KMS-11 (cell line): ENCODE measurements at regions not wholly inside any gene's neighbourhood (a gene's known extent, or its start where the extent isn't known, plus 50 kb on each side); places are given as distances from the start of the nearest gene placed in this dataset.

Source experiments
- H2AFZ ChIP-seq: fragments of 200-600 bp; sonication (generic); 2 replicates; pipeline ENCODE4 v1.6.1; 2016; ENCODE audit warnings: antibody characterized with exemption, mixed run types, low read depth
- H3K27ac ChIP-seq: fragments of 200-600 bp; sonication (generic); 2 replicates; pipeline ENCODE4 v1.6.1; 2016; ENCODE audit warnings: mild to moderate bottlenecking, mixed run types
- H3K27me3 ChIP-seq: fragments of 200-600 bp; sonication (generic); 2 replicates; pipeline ENCODE4 v1.6.1; 2017; ENCODE audit warnings: mild to moderate bottlenecking, low read depth, mixed run types, moderate library complexity; ENCODE audit not compliant: insufficient read depth
- H3K36me3 ChIP-seq: fragments of 200-600 bp; sonication (generic); 2 replicates; pipeline ENCODE4 v1.6.1; 2017; ENCODE audit warnings: mild to moderate bottlenecking, mixed run types; ENCODE audit not compliant: insufficient read depth
- H3K4me1 ChIP-seq: fragments of 200-600 bp; sonication (generic); 2 replicates; pipeline ENCODE4 v1.6.1; 2016; ENCODE audit warnings: mild to moderate bottlenecking, low read depth, mixed run types; ENCODE audit not compliant: poor library complexity, severe bottlenecking
- H3K4me2 ChIP-seq: fragments of 200-600 bp; sonication (generic); 2 replicates; pipeline ENCODE4 v1.7.0; 2016; ENCODE audit warnings: mild to moderate bottlenecking, mixed run types
- H3K4me3 ChIP-seq: fragments of 200-600 bp; sonication (generic); IDR thresholded peaks from 2 replicates; pipeline ENCODE4 v1.6.1; 2017; ENCODE audit warnings: low read depth, low read length, mixed read lengths; ENCODE audit not compliant: insufficient read depth
- H3K79me2 ChIP-seq: fragments of 200-600 bp; sonication (generic); 2 replicates; pipeline ENCODE4 v1.6.1; 2016; ENCODE audit warnings: low read depth, mixed run types; ENCODE audit not compliant: insufficient read depth
- H3K9ac ChIP-seq: fragments of 200-600 bp; sonication (generic); 2 replicates; pipeline ENCODE4 v1.6.1; 2016; ENCODE audit warnings: mild to moderate bottlenecking, mixed run types
- H4K20me1 ChIP-seq: fragments of 200-600 bp; sonication (generic); 2 replicates; pipeline ENCODE4 v1.6.1; 2016; ENCODE audit warnings: mild to moderate bottlenecking, mixed run types; ENCODE audit not compliant: insufficient read depth
- TF ChIP-seq, protein P1 (sequence below): fragments of 200-600 bp; sonication (generic); conservative IDR thresholded peaks from 2 replicates; pipeline ENCODE4 v1.6.1; 2017; ENCODE audit warnings: low read depth, mild to moderate bottlenecking, antibody characterized with exemption, low read length, moderate library complexity, mixed read lengths

DNA sequence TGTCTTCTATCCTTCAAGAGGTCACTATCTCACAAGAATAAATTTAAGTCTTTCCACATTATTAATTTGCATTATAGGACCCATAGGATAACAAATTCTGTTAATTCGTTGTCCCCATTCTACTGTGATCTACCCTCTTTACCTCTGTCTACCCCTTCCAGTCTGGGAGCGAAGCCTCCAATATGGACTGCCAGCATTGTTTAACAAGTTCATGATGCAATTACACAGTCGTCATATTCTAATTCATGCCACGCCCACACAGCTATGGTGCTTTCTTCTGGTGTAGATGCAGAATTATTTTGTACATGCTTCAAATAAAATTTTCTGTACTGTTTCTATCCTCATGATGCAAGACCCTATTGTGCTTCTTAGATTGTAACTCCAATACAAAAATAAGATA is 178.3 kb upstream of the PALMD start:
- Histone ChIP-seq H3K4me1 (no peaks in the 10 kb centered on the region), H3K27ac (no peak overlapping the region), H2AFZ (no peak overlapping the region), H3K9ac (no peak overlapping the region), H4K20me1 (no peaks in the 10 kb centered on the region), H3K4me3 (no peak overlapping the region), H3K4me2 (no peak overlapping the region), H3K79me2 (no peaks in the 10 kb centered on the region), H3K27me3 (no peaks in the 10 kb centered on the region), H3K36me3 (no peaks in the 10 kb centered on the region)
- TF ChIP-seq, protein P1, sequence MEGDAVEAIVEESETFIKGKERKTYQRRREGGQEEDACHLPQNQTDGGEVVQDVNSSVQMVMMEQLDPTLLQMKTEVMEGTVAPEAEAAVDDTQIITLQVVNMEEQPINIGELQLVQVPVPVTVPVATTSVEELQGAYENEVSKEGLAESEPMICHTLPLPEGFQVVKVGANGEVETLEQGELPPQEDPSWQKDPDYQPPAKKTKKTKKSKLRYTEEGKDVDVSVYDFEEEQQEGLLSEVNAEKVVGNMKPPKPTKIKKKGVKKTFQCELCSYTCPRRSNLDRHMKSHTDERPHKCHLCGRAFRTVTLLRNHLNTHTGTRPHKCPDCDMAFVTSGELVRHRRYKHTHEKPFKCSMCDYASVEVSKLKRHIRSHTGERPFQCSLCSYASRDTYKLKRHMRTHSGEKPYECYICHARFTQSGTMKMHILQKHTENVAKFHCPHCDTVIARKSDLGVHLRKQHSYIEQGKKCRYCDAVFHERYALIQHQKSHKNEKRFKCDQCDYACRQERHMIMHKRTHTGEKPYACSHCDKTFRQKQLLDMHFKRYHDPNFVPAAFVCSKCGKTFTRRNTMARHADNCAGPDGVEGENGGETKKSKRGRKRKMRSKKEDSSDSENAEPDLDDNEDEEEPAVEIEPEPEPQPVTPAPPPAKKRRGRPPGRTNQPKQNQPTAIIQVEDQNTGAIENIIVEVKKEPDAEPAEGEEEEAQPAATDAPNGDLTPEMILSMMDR, result no peak

DNA sequence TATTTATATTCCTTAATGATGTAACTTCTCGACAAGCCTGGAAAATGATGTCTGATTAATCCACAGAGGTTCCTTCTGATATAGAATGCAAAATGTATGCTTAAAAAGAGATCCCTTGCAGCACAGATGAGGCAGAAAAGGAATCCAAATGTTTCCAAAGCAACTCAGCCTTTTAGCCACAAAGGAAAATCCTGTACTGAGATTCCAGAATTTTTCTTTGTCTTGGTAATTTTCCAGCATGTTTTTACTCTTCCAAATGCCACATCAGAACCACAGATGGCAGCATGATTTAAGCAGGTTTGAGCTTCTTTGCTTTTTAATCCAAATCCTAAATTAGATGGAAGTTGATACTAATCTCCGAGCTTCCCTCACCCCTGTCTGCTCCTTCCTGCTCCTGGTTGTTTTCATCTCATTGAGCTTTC is 176.4 kb upstream of the PALMD start:
- no peak overlapping the region for H2AFZ ChIP-seq
- H4K20me1 ChIP-seq, result no peaks in the 10 kb centered on the region
- H3K79me2 ChIP-seq, result no peaks in the 10 kb centered on the region
- no peaks in the 10 kb centered on the region for H3K36me3 ChIP-seq
- no peak overlapping the region for H3K9ac ChIP-seq
- TF ChIP-seq, protein P1, result no peak
- no peak overlapping the region for H3K4me2 ChIP-seq
- H3K27ac ChIP-seq, result no peak overlapping the region
- no peak overlapping the region for H3K4me3 ChIP-seq
- H3K27me3 ChIP-seq, result no peaks in the 10 kb centered on the region
- no peaks in the 10 kb centered on the region for H3K4me1 ChIP-seq

DNA sequence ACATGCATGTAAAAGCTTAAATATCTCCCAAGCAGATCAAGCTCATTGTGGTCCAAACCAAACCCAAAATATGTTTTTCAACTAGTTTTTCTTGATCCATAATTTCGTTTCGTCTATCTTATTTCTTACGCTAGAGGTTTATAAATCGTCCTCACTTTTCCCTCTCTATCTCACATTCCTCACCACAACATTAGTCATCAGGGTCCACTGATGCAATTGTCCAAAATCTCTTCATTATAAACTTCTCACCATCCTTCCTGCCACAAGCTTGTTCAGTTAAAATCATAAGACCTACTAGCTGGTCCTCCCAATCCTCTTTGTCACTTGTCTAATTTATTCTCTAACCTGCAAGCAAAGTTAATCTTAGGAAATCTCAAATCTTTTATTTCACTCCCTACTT is 173.0 kb upstream of the PALMD start:
- no peaks in the 10 kb centered on the region for H3K4me1 ChIP-seq
- H3K79me2 ChIP-seq, result no peaks in the 10 kb centered on the region
- TF ChIP-seq, protein P1, result no peak
- no peak overlapping the region for H3K4me2 ChIP-seq
- H3K4me3 ChIP-seq, result no peak overlapping the region
- no peak overlapping the region for H2AFZ ChIP-seq
- no peaks in the 10 kb centered on the region for H4K20me1 ChIP-seq
- no peak overlapping the region for H3K9ac ChIP-seq
- H3K27me3 ChIP-seq, result no peaks in the 10 kb centered on the region
- no peaks in the 10 kb centered on the region for H3K36me3 ChIP-seq
- no peak overlapping the region for H3K27ac ChIP-seq

DNA sequence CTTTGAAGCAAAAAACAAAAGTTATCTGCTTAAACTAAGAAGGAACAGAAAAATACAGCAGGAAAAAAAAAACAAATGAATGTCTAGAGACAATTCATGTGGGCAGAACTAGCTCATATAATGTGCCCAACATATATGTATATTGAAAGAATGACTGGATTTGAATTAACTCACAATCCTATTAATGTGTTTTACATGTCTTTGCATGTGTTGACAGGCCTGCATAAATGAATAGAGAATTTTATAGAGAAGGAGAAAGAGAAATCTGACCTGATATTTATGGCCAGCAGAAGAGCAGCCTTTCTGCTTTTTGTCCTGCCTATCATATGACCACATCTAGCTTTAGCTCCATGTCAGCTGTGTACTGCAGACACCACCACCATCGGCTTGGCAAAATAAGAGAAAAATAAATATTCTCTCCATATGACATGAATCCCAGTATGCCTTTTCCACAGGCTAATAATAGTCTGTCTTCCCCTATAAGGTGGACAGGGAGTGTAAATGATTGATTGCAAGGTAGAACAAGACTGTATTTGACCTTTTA is 171.5 kb upstream of the PALMD start:
- Histone ChIP-seq H3K27me3 (no peaks in the 10 kb centered on the region), H3K27ac (no peak overlapping the region), H3K79me2 (no peaks in the 10 kb centered on the region), H3K4me3 (no peak overlapping the region), H2AFZ (no peak overlapping the region), H3K4me1 (no peaks in the 10 kb centered on the region), H3K9ac (no peak overlapping the region), H4K20me1 (no peaks in the 10 kb centered on the region), H3K4me2 (no peak overlapping the region), H3K36me3 (no peaks in the 10 kb centered on the region)
- TF ChIP-seq, protein P1, result no peak
